Sigmoid colon (tissue), 6 donors: ENCODE measurements at regions not wholly inside any gene's neighbourhood (a gene's known extent, or its start where the extent isn't known, plus 50 kb on each side); places are given as distances from the start of the nearest gene placed in this dataset.

Experiments
- DNase-seq: peaks from one replicate; pipeline ENCODE4 v3.0.0-alpha.2; 2019
- H3K27ac ChIP-seq, 4 donors: fragments of 200-600 bp; sonication (generic); one replicate each; pipeline ENCODE4 v1.5.1; 2016 to 2019; ENCODE audit warnings: mild to moderate bottlenecking in 1 of 4
- H3K27me3 ChIP-seq, 3 donors: fragments of 200-600 bp; sonication (generic); one replicate each; pipeline ENCODE4 v1.5.1; 2019; ENCODE audit warnings: mild to moderate bottlenecking in 1 of 3
- H3K36me3 ChIP-seq, 4 donors: fragments of 200-600 bp; sonication (generic); one replicate each; pipeline ENCODE4 v1.5.1; 2016 to 2019
- H3K4me1 ChIP-seq, 4 donors: fragments of 200-600 bp; sonication (generic); one replicate each; pipeline ENCODE4 v1.5.1; 2017 to 2019
- H3K4me3 ChIP-seq, 4 donors: fragments of 200-600 bp; sonication (generic); one replicate each; pipeline ENCODE4 v1.5.1; 2017 to 2019; ENCODE audit warnings: mild to moderate bottlenecking in 2 of 4, moderate library complexity in 1 of 4
- H3K9me3 ChIP-seq, 4 donors: fragments of 200-600 bp in 3 of 4; sonication (generic) in 3 of 4; one replicate each; pipeline versions ENCODE4 v1.5.1 to v1.6.1; 2013 to 2019
- CTCF ChIP-seq, 4 experiments: fragments of 450-650 bp in 3 of 4; fragments of 200-600 bp in 1 of 4; IDR thresholded peaks; one replicate each; pipeline ENCODE4 v1.5.1; 2016 to 2019; ENCODE audit warnings: antibody characterized with exemption in 4 of 4, mild to moderate bottlenecking in 3 of 4, moderate library complexity in 2 of 4
- EP300 ChIP-seq, 4 donors: sonication (generic); formaldehyde crosslinking; IDR thresholded peaks; one replicate each; pipeline ENCODE4 v1.6.1; 2017; ENCODE audit warnings: antibody characterized with exemption in 4 of 4
- POLR2A ChIP-seq, 2 donors: fragments of 450-650 bp; IDR thresholded peaks; one replicate each; pipeline ENCODE4 v1.6.1; 2016; ENCODE audit warnings: antibody characterized with exemption in 2 of 2, mild to moderate bottlenecking in 2 of 2, moderate library complexity in 2 of 2
- POLR2AphosphoS5 ChIP-seq, 4 donors: sonication (generic); formaldehyde crosslinking; IDR thresholded peaks; one replicate each; pipeline ENCODE4 v1.6.1; 2017; ENCODE audit warnings: antibody characterized with exemption in 4 of 4
- WGBS, 2 donors: extraction: QIAGEN DNeasy Blood & Tissue Kit; methylation state at CpG; one replicate each; pipeline ENCODE4 v1.1.7; 2013; 5-methylcytosine and 5-hydroxymethylcytosine counted together
- intact Hi-C: fragments of 100-400 bp; cut with DNase I; formaldehyde crosslinking; loops from one replicate; pipeline ENCODE4 v1.15.1; 2023
- donor health status: healthy with polysubstance abuse.
- donor health status: healthy.

GRCh38 chr9:103522409-103522808 is 527.3 kb downstream of the CYLC2 start:
- Histone ChIP-seq H3K27me3 (no peaks in the 10 kb centered on the region), H3K27ac (no peak overlapping the region), H3K4me3 (no peak overlapping the region), H3K36me3 (no peaks in the 10 kb centered on the region), H3K4me1 (no peaks in the 10 kb centered on the region), H3K9me3 (no peaks in the 10 kb centered on the region)
- TF ChIP-seq POLR2A (IDR thresholded peaks at IDR 0.05) = no peak
- intact Hi-C loops = no loop called here
- WGBS, 2 donors = 89 to 94% methylated on average over 3 of the region's 3 CpGs
- DNase-seq = no peak

GRCh38 chr9:103530934-103531333 is 535.8 kb downstream of the CYLC2 start:
- no peak for DNase-seq
- Histone ChIP-seq H3K9me3 (no peaks in the 10 kb centered on the region), H3K36me3 (no peaks in the 10 kb centered on the region), H3K4me3 (no peak overlapping the region), H3K27me3 (no peaks in the 10 kb centered on the region), H3K27ac (no peak overlapping the region), H3K4me1 (no peaks in the 10 kb centered on the region)
- intact Hi-C loops = no loop called here
- WGBS, 2 donors = 62 to 72% methylated on average over 1 of the region's 1 CpG
- TF ChIP-seq POLR2A (IDR thresholded peaks at IDR 0.05) (no peak), EP300 (IDR thresholded peaks at IDR 0.05) (no peak), POLR2AphosphoS5 (IDR thresholded peaks at IDR 0.05) (no peak), CTCF (IDR thresholded peaks at IDR 0.05) (no peak)

DNA sequence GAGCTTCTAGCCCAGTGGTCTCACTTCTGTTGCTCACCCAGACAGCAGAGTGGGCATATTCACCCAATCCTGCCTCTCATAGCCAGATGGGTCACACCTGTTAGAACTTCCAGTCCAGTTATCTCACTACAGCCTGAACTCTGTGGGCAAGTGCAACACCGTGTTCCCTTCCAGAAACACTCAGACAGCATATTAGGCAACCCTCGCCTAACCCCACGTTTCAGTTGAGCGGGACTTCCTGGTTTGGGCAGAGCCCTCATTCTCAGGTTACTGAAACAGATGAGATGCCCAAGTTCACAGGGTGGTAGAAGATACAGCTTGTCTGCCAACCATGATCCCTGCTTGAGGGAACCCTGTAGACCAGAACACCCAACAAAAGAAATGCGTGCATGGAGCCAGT is 538.2 kb downstream of the CYLC2 start:
- Histone ChIP-seq H3K9me3 (no peaks in the 10 kb centered on the region), H3K27ac (no peak overlapping the region), H3K27me3 (no peaks in the 10 kb centered on the region), H3K4me3 (no peak overlapping the region), H3K36me3 (no peaks in the 10 kb centered on the region), H3K4me1 (no peaks in the 10 kb centered on the region)
- DNase-seq = no peak
- WGBS, 2 donors = 91 to 92% methylated on average over 5 of the region's 5 CpGs
- intact Hi-C loops = no loop called here
- TF ChIP-seq POLR2AphosphoS5 (IDR thresholded peaks at IDR 0.05) (no peak), POLR2A (IDR thresholded peaks at IDR 0.05) (no peak), EP300 (IDR thresholded peaks at IDR 0.05) (no peak), CTCF (IDR thresholded peaks at IDR 0.05) (no peak)

DNA sequence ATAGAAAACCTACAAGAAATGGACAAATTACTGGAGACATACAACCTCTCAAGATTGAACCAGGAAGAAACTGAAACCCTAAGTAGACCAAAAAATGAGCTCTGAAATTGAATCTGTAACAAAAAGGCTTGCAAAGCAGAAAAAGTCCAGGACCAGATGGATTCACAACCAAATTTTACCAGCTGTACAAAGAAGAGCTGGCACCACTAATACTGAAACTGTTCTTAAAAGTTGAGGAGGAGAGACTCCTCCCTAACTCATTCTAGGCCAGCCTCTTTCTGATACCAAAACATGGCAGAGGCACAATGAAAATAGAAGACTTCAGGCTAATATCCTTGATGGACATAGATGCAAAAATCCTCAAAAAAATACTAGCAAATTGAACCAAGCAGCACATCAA is 542.3 kb downstream of the CYLC2 start:
- Histone ChIP-seq H3K9me3 (no peaks in the 10 kb centered on the region), H3K36me3 (no peaks in the 10 kb centered on the region), H3K4me3 (no peak overlapping the region), H3K4me1 (no peaks in the 10 kb centered on the region), H3K27me3 (no peaks in the 10 kb centered on the region), H3K27ac (no peak overlapping the region)
- DNase-seq = no peak
- no peak for TF ChIP-seq POLR2AphosphoS5 (IDR thresholded peaks at IDR 0.05)
- TF ChIP-seq CTCF (IDR thresholded peaks at IDR 0.05) = no peak
- no peak for TF ChIP-seq POLR2A (IDR thresholded peaks at IDR 0.05)
- intact Hi-C loops = no loop called here

DNA sequence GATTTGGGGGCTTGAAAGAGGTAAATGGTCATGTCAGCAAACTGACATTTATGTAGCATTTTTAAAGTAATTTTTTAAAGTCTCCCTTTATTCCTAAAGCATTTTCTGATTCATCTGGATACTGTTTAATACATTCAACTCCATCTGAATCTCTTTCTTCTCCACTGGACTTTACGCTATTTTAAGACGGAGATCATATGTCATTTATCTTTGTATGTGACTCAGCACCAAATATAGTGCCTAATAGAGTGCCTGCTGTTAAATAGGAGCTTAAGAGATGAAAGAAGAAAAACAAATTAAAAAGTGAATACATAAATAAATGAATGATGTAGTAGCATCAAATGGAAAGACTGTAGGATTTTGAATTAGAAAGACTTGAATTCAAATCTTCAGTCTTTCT is 548.8 kb upstream of the SMC2 start:
- 87 to 91% methylated on average over 2 of the region's 2 CpGs for WGBS, 2 donors
- DNase-seq = no peak
- Histone ChIP-seq H3K4me3 (no peak overlapping the region), H3K36me3 (no peaks in the 10 kb centered on the region), H3K27ac (no peak overlapping the region), H3K4me1 (no peaks in the 10 kb centered on the region), H3K27me3 (no peaks in the 10 kb centered on the region), H3K9me3 (no peaks in the 10 kb centered on the region)
- intact Hi-C loops = no loop called here
- no peak for TF ChIP-seq CTCF (IDR thresholded peaks at IDR 0.05)
